K562 (cell line): ENCODE measurements at regions not wholly inside any gene's neighbourhood (a gene's known extent, or its start where the extent isn't known, plus 50 kb on each side); places are given as distances from the start of the nearest gene placed in this dataset.

Source experiments
- ARID4B ChIP-seq: sonication (generic); formaldehyde crosslinking; IDR thresholded peaks from 2 replicates; pipeline ENCODE4 v1.8.0; 2022; ENCODE audit warnings: mild to moderate bottlenecking, missing genetic modification reagents
- E4F1 ChIP-seq: fragments of 250-450 bp; sonication (Bioruptor Pico); IDR thresholded peaks from 2 replicates; pipeline ENCODE4 v1.5.0; 2021; ENCODE audit warnings: mild to moderate bottlenecking, borderline replicate concordance
- GATA2 ChIP-seq: sonication (generic); formaldehyde crosslinking; IDR thresholded peaks from 2 replicates; pipeline ENCODE4 v1.4.0; 2020; ENCODE audit warnings: mild to moderate bottlenecking, missing genetic modification reagents
- NCOA2 ChIP-seq, 2 experiments: fragments of 450-650 bp; IDR thresholded peaks; 2 replicates each; pipeline ENCODE4 v1.6.1; 2018; ENCODE audit warnings: mild to moderate bottlenecking in 2 of 2, moderate library complexity in 1 of 2; ENCODE audit not compliant: partially characterized antibody in 2 of 2

GRCh38 chr4:117370944-117371668, 285.7 kb upstream of the TRAM1L1 start (continued):
- TF ChIP-seq ARID4B (CRISPR knock-in tag) (no peak), NCOA2 (IDR thresholded peaks at IDR 0.05; ENCODE audit: partially characterized antibody in 2 of 2) (no peak), E4F1 (no peak), GATA2 (CRISPR knock-in tag) (no peak)
